ENCODE measurements at regions not wholly inside any gene's neighbourhood (a gene's known extent, or its start where the extent isn't known, plus 50 kb on each side); places are given as distances from the start of the nearest gene placed in this dataset.
"Not testable (repeated sequence)": the region's sequence is repeated elsewhere in the genome, so short reads cannot be mapped to it uniquely, and the experiment has no call there.

DNA sequence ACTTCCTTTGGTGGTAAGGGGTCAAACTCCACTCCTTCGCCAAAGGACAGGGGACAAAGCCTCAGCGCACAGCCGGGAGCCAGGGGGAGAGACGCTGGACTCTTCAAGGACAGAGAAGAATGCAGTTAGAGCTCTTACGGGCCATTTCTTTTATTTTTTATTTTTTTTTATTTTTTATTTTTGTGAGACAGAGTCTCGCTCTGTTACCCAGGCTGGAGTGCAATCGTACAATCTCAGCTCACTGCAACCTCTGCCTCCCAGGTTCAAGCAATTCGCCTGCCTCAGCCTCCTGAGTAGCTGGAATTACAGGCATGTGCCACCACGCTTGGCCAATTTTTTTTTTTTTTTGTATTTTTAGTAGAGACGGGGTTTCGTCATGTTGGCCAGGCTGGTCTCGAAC lies 93.2 kb upstream of the RPH3AL start, which contains the start of gene RFLNB:
TSS of gene RFLNB (minus strand) at position 101 of the 400 bp plus-strand sequence.
- H3K36me3 ChIP-seq (ENCODE audit: control insufficient read depth, low read length); H3K4me2 ChIP-seq (ENCODE audit: low read length); H4K20me1 ChIP-seq (ENCODE audit: control insufficient read depth, insufficient read depth, low read depth, low read length); H3K27me3 ChIP-seq (ENCODE audit: control insufficient read depth, low read length); H3K9me3 ChIP-seq (ENCODE audit: control insufficient read depth, insufficient read depth, low read length); H3K4me1 ChIP-seq (ENCODE audit: control insufficient read depth, low read length); H3K79me2 ChIP-seq (ENCODE audit: control insufficient read depth, low read length); H3K27ac ChIP-seq (ENCODE audit: low read depth, low read length); H3K9me2 ChIP-seq (replicated peaks; ENCODE audit: control insufficient read depth, low read length); H3F3A ChIP-seq (ENCODE audit: control insufficient read depth, insufficient read depth); H3K4me3 ChIP-seq (ENCODE audit: low read length): not testable (repeated sequence)

DNA sequence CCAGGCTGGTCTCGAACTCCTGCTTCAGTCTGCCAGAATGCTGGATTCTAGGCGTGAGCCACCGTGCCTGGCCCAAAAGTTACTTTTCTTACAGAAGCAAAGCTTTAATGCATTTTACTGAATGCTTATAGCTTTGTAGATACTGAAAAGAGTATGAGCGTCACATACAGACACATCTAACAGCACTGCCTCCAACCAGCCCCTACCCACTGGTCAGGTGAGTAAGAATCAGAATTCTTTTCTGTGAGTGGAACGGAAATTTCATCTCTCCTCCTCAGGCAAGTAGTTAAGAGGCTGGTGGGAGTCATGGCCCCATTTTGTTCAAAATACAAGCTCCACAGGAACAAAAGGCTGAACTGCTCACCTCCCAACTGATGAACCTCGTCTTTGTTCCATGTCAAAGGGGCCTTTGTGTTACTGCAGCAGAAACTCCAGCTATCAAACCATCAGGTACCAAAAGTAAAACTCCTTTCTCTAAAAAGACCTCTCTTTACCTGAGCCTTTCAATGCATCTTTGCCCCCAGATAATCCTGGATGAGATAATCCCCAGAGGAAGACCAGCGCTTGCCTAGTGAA lies 92.4 kb upstream of the RPH3AL start:
- no peaks in the 10 kb centered on the region for H3K36me3 ChIP-seq (ENCODE audit: control insufficient read depth, low read length)
- no peaks in the 10 kb centered on the region for H3K9me2 ChIP-seq (replicated peaks; ENCODE audit: control insufficient read depth, low read length)
- no peaks in the 10 kb centered on the region for H3K9me3 ChIP-seq (ENCODE audit: control insufficient read depth, insufficient read depth, low read length)
- no peak overlapping the region for H3K4me2 ChIP-seq (ENCODE audit: low read length)
- H4K20me1 ChIP-seq (ENCODE audit: control insufficient read depth, insufficient read depth, low read depth, low read length) = no peaks in the 10 kb centered on the region
- H3K27ac ChIP-seq (ENCODE audit: low read depth, low read length) = no peak overlapping the region
- TF ChIP-seq EZH2phosphoT487 (IDR thresholded peaks at IDR 0.05; ENCODE audit: borderline replicate concordance, low read length) = no peak
- TF ChIP-seq, protein P1, sequence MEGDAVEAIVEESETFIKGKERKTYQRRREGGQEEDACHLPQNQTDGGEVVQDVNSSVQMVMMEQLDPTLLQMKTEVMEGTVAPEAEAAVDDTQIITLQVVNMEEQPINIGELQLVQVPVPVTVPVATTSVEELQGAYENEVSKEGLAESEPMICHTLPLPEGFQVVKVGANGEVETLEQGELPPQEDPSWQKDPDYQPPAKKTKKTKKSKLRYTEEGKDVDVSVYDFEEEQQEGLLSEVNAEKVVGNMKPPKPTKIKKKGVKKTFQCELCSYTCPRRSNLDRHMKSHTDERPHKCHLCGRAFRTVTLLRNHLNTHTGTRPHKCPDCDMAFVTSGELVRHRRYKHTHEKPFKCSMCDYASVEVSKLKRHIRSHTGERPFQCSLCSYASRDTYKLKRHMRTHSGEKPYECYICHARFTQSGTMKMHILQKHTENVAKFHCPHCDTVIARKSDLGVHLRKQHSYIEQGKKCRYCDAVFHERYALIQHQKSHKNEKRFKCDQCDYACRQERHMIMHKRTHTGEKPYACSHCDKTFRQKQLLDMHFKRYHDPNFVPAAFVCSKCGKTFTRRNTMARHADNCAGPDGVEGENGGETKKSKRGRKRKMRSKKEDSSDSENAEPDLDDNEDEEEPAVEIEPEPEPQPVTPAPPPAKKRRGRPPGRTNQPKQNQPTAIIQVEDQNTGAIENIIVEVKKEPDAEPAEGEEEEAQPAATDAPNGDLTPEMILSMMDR (IDR thresholded peaks at IDR 0.05; ENCODE audit: low read depth, low read length, poor library complexity, severe bottlenecking) = no peak
- H3K4me1 ChIP-seq (ENCODE audit: control insufficient read depth, low read length) = no peaks in the 10 kb centered on the region
- no peaks in the 10 kb centered on the region for H3F3A ChIP-seq (ENCODE audit: control insufficient read depth, insufficient read depth)
- no peak overlapping the region for H3K4me3 ChIP-seq (ENCODE audit: low read length)
- H3K27me3 ChIP-seq (ENCODE audit: control insufficient read depth, low read length) = no peaks in the 10 kb centered on the region
- no peaks in the 10 kb centered on the region for H3K79me2 ChIP-seq (ENCODE audit: control insufficient read depth, low read length)

DNA sequence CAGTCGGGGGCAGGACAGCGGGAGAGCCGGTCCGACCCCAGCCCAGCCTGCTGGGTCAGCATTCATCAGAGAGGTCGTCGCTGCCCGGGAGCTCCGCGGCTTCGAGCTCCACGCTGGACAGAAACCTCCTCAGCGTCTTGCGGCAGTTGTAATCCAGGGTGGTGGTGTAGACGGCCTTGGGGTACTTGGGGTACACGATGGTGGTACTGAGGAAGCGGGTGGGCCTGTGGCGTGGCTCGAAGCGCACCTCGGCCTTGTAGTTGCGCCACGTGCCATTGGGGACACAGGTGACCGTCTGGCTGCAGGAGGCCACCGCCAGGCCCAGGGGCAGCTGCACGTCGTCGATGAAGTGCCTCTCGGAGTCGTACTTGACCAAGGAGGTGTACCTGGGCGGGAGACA lies 90.5 kb upstream of the RPH3AL start:
- H3K4me3 ChIP-seq (ENCODE audit: low read length) = no peak overlapping the region
- no peaks in the 10 kb centered on the region for H3K36me3 ChIP-seq (ENCODE audit: control insufficient read depth, low read length)
- no peaks in the 10 kb centered on the region for H3F3A ChIP-seq (ENCODE audit: control insufficient read depth, insufficient read depth)
- TF ChIP-seq, protein P1 (IDR thresholded peaks at IDR 0.05; ENCODE audit: low read depth, low read length, poor library complexity, severe bottlenecking) = no peak
- TF ChIP-seq EZH2phosphoT487 (IDR thresholded peaks at IDR 0.05; ENCODE audit: borderline replicate concordance, low read length) = no peak
- H3K4me1 ChIP-seq (ENCODE audit: control insufficient read depth, low read length) = no peaks in the 10 kb centered on the region
- no peak overlapping the region for H3K4me2 ChIP-seq (ENCODE audit: low read length)
- no peaks in the 10 kb centered on the region for H3K9me3 ChIP-seq (ENCODE audit: control insufficient read depth, insufficient read depth, low read length)
- no peak overlapping the region for H3K27ac ChIP-seq (ENCODE audit: low read depth, low read length)
- H3K79me2 ChIP-seq (ENCODE audit: control insufficient read depth, low read length) = no peaks in the 10 kb centered on the region
- no peaks in the 10 kb centered on the region for H3K27me3 ChIP-seq (ENCODE audit: control insufficient read depth, low read length)
- no peaks in the 10 kb centered on the region for H3K9me2 ChIP-seq (replicated peaks; ENCODE audit: control insufficient read depth, low read length)
- no peaks in the 10 kb centered on the region for H4K20me1 ChIP-seq (ENCODE audit: control insufficient read depth, insufficient read depth, low read depth, low read length)

DNA sequence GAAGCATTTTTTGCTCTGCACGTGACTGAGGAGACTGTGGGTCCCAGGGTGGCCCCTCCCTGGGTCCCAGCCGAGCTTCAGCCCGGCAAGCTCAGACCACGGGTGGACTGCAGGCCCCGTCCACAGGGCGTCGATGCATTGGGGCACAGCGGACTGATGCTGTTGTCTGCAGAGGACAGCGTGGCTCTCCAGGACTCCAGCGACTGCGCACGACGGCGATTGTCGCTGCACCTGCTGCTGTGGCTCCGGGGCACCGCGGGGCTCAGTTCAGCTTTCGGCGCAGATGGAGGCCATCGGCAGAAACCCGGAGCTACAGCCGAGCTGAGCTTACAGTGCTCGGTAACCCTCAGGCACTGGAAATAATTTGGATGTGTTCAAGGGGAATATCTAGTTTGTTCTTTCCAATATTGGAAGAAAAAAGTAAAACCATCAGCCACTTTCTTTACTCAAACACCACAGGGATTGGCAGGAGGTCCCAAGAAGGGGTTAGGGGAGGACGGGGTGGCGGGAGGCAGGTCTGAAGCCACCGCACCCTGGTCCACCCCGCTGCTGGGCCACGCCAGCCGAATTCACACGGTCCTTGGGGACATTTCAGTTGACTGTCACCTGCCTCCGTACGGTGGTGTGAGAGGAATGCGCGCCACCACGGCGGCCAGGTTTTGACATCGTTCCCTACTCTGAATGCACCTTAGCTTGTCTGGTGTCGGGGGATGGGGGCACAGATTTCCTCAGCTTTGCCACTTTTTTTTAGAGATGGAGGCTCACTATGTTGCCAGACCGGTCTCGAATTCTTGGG lies 88.7 kb upstream of the RPH3AL start:
- no peaks in the 10 kb centered on the region for H4K20me1 ChIP-seq (ENCODE audit: control insufficient read depth, insufficient read depth, low read depth, low read length)
- TF ChIP-seq EZH2phosphoT487 (IDR thresholded peaks at IDR 0.05; ENCODE audit: borderline replicate concordance, low read length) = no peak
- TF ChIP-seq, protein P1 (IDR thresholded peaks at IDR 0.05; ENCODE audit: low read depth, low read length, poor library complexity, severe bottlenecking) = no peak

More for the DNA sequence above, 88.7 kb upstream of the RPH3AL start:
- Histone ChIP-seq H3K4me2 (ENCODE audit: low read length) (no peak overlapping the region), H3F3A (ENCODE audit: control insufficient read depth, insufficient read depth) (no peaks in the 10 kb centered on the region), H3K9me2 (replicated peaks; ENCODE audit: control insufficient read depth, low read length) (no peaks in the 10 kb centered on the region), H3K4me1 (ENCODE audit: control insufficient read depth, low read length) (no peaks in the 10 kb centered on the region), H3K9me3 (ENCODE audit: control insufficient read depth, insufficient read depth, low read length) (peaks cover 6% of the 10 kb centered on the region; the same call in 1 of the 2 replicates), H3K4me3 (ENCODE audit: low read length) (no peak overlapping the region), H3K27ac (ENCODE audit: low read depth, low read length) (no peak overlapping the region), H3K27me3 (ENCODE audit: control insufficient read depth, low read length) (no peaks in the 10 kb centered on the region), H3K79me2 (ENCODE audit: control insufficient read depth, low read length) (no peaks in the 10 kb centered on the region), H3K36me3 (ENCODE audit: control insufficient read depth, low read length) (no peaks in the 10 kb centered on the region)
